ENCODE measurements at regions not wholly inside any gene's neighbourhood (a gene's known extent, or its start where the extent isn't known, plus 50 kb on each side); places are given as distances from the start of the nearest gene placed in this dataset.

GRCh38 chr5:118257066-118257465 is 731.3 kb downstream of the DTWD2 start:
- no peak for DNase-seq
- Histone ChIP-seq H3F3A (ENCODE audit: insufficient read depth, low read depth) (no peaks in the 10 kb centered on the region), H2AFZ (no peak overlapping the region), H3K27ac (no peak overlapping the region), H3K4me2 (no peak overlapping the region), H3K9me3 (ENCODE audit: insufficient read depth, low read depth) (no peaks in the 10 kb centered on the region), H3K27me3 (ENCODE audit: insufficient read depth, low read depth) (no peaks in the 10 kb centered on the region), H4K20me1 (ENCODE audit: insufficient read depth) (no peaks in the 10 kb centered on the region), H3K79me2 (ENCODE audit: low read depth) (no peaks in the 10 kb centered on the region), H3K4me3 (no peak overlapping the region), H3K4me1 (replicated peaks; ENCODE audit: insufficient read depth) (no peaks in the 10 kb centered on the region), H3K36me3 (ENCODE audit: low read depth) (no peaks in the 10 kb centered on the region), H3K9me2 (ENCODE audit: insufficient read depth) (no peaks in the 10 kb centered on the region)
- intact Hi-C loops (cut with micrococcal nuclease; ENCODE audit: unreplicated experiment), result no loop called here
- ChIA-PET POLR2A (ENCODE audit: unreplicated experiment) (no interaction called here), CTCF (no interaction called here)
- TF ChIP-seq CTCF (conservative IDR thresholded peaks at IDR 0.05), result no peak
- TF ChIP-seq EZH2 (IDR thresholded peaks at IDR 0.05; ENCODE audit: low read depth), result no peak
- BruUV-seq (replicated peaks), result no TSS peak

DNA sequence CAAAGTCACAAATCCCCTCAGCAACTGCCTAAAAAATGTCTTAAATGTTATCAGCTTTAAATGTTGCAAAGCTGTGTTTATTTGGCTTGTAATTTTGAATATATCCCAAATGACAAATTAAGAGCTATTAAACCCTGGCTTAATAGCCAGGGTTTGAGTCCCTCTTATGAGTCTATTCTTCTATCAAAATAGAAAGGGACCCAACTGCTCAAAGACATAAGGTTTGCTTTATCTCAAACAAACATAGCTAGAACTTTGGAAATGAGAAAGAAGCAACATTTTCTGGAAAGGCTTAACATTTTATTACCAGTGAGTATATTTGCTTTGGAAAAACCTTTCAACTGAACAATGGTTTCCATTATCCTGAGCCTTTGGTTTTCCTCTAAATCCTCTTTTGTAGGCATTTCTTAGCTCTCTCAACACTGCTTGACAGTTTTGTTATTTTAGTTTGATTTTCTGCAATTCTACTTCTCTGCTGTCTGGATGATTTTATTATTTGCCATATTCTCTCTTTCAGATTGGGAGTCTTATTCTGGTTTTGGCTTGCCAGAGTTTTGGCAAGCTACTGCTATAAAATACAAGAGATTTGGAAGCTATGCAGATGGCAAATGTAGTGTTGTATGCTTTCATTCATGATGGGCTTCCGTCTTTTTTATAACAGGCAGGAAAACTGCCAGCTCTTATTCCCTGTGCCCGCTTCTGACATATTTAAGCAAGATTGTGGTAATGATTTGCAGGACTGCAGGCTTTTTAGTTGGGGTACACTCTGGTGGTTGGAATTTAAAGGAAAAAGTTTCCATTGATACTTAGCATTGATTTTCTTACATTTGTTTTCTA is 734.9 kb downstream of the DTWD2 start:
- no peaks in the 10 kb centered on the region for H3K9me3 ChIP-seq (ENCODE audit: insufficient read depth, low read depth)
- TF ChIP-seq EZH2 (IDR thresholded peaks at IDR 0.05; ENCODE audit: low read depth) (no peak), CTCF (conservative IDR thresholded peaks at IDR 0.05) (no peak)
- no TSS peak for BruUV-seq (replicated peaks)
- intact Hi-C loops (cut with micrococcal nuclease; ENCODE audit: unreplicated experiment), result no loop called here
- no peak overlapping the region for H3K27ac ChIP-seq
- no peaks in the 10 kb centered on the region for H3K27me3 ChIP-seq (ENCODE audit: insufficient read depth, low read depth)
- POLR2A ChIA-PET (ENCODE audit: unreplicated experiment), result no interaction called here
- no peaks in the 10 kb centered on the region for H3K79me2 ChIP-seq (ENCODE audit: low read depth)
- no peaks in the 10 kb centered on the region for H3F3A ChIP-seq (ENCODE audit: insufficient read depth, low read depth)
- H3K9me2 ChIP-seq (ENCODE audit: insufficient read depth), result no peaks in the 10 kb centered on the region
- H3K36me3 ChIP-seq (ENCODE audit: low read depth), result no peaks in the 10 kb centered on the region
- H3K4me1 ChIP-seq (replicated peaks; ENCODE audit: insufficient read depth), result no peaks in the 10 kb centered on the region
- H2AFZ ChIP-seq, result no peak overlapping the region
- no peak overlapping the region for H3K4me3 ChIP-seq
- CTCF ChIA-PET, result no interaction called here
- DNase-seq, result no peak
- H4K20me1 ChIP-seq (ENCODE audit: insufficient read depth), result no peaks in the 10 kb centered on the region
- no peak overlapping the region for H3K4me2 ChIP-seq

DNA sequence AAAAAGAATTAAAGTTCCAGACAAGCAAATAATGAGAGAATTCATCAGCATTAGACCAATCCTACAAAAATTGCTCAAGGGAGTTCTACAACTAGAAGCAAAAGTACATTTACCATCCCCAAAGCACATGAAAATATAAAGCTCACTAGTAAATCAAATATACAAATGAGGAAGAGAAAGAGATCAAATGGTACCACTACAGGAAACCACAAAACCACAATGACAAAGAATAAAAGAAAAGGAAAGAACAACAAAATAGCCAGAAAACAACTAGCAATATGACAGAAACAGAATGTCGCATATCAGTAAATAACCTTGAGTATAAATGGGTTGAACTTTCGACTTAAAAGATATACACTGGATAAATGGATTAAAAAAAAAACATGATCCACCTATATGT is 739.0 kb downstream of the DTWD2 start:
- Histone ChIP-seq H3K9me2 (ENCODE audit: insufficient read depth) (no peaks in the 10 kb centered on the region), H3K27me3 (ENCODE audit: insufficient read depth, low read depth) (no peaks in the 10 kb centered on the region), H3K79me2 (ENCODE audit: low read depth) (no peaks in the 10 kb centered on the region), H2AFZ (no peak overlapping the region), H3K36me3 (ENCODE audit: low read depth) (no peaks in the 10 kb centered on the region), H4K20me1 (ENCODE audit: insufficient read depth) (no peaks in the 10 kb centered on the region), H3F3A (ENCODE audit: insufficient read depth, low read depth) (no peaks in the 10 kb centered on the region), H3K27ac (no peak overlapping the region), H3K4me1 (replicated peaks; ENCODE audit: insufficient read depth) (no peaks in the 10 kb centered on the region), H3K4me2 (no peak overlapping the region), H3K4me3 (no peak overlapping the region), H3K9me3 (ENCODE audit: insufficient read depth, low read depth) (no peaks in the 10 kb centered on the region)
- no TSS peak for BruUV-seq (replicated peaks)
- TF ChIP-seq CTCF (conservative IDR thresholded peaks at IDR 0.05) (no peak), EZH2 (IDR thresholded peaks at IDR 0.05; ENCODE audit: low read depth) (no peak)
- no peak for DNase-seq
- ChIA-PET POLR2A (ENCODE audit: unreplicated experiment) (no interaction called here), CTCF (no interaction called here)
- intact Hi-C loops (cut with micrococcal nuclease; ENCODE audit: unreplicated experiment), result no loop called here
